IPS-NIHi11 (cell line): ENCODE measurements at regions not wholly inside any gene's neighbourhood (a gene's known extent, or its start where the extent isn't known, plus 50 kb on each side); places are given as distances from the start of the nearest gene placed in this dataset.
"Not testable (repeated sequence)": the region's sequence is repeated elsewhere in the genome, so short reads cannot be mapped to it uniquely, and the experiment has no call there.

Experiments used
- DNase-seq: peaks from one replicate; pipeline ENCODE4 v3.0.0; 2012; ENCODE audit warnings: mixed read lengths, low spot score

GRCh38 chr6:119879731-119880130 lies 530.2 kb upstream of the MAN1A1 start:
- no peak for DNase-seq

GRCh38 chr6:119874381-119874780 lies 524.8 kb upstream of the MAN1A1 start:
- DNase-seq, result no peak

GRCh38 chr6:119873107-119873506 lies 523.5 kb upstream of the MAN1A1 start:
- no peak for DNase-seq

- no peak for DNase-seq
Observed at GRCh38 chr6:119871520-119871919, 522.0 kb upstream of the MAN1A1 start.

- DNase-seq, result no peak
Observed at GRCh38 chr6:119865466-119866350, 516.1 kb upstream of the MAN1A1 start.

GRCh38 chr6:119862719-119863118 lies 513.2 kb upstream of the MAN1A1 start:
- no peak for DNase-seq

- no peak for DNase-seq
Observed at GRCh38 chr6:119858901-119859300, 509.3 kb upstream of the MAN1A1 start.

GRCh38 chr6:119856136-119856535 lies 506.6 kb upstream of the MAN1A1 start:
- DNase-seq, result no peak

- DNase-seq, result no peak
Observed at GRCh38 chr6:119848696-119849095, 499.1 kb upstream of the MAN1A1 start.

- no peak for DNase-seq
Observed at GRCh38 chr6:119845161-119845560, 495.6 kb upstream of the MAN1A1 start.

GRCh38 chr6:119844387-119844786 lies 494.8 kb upstream of the MAN1A1 start:
- DNase-seq, result no peak

- DNase-seq, result no peak
Observed at GRCh38 chr6:119842191-119842590, 492.6 kb upstream of the MAN1A1 start.

GRCh38 chr6:119838043-119838442 lies 488.5 kb upstream of the MAN1A1 start:
- DNase-seq, result no peak

- no peak for DNase-seq
Observed at GRCh38 chr6:119834418-119834817, 484.9 kb upstream of the MAN1A1 start.

GRCh38 chr6:119832411-119832810 lies 482.9 kb upstream of the MAN1A1 start:
- no peak for DNase-seq

- DNase-seq, result no peak
Observed at GRCh38 chr6:119830494-119831295, 481.1 kb upstream of the MAN1A1 start.

- no peak for DNase-seq
Observed at GRCh38 chr6:119830069-119830468, 480.5 kb upstream of the MAN1A1 start.

- not testable (repeated sequence) for DNase-seq
Observed at GRCh38 chr6:119829499-119829898, 479.9 kb upstream of the MAN1A1 start.

GRCh38 chr6:119829006-119829405 lies 479.4 kb upstream of the MAN1A1 start:
- no peak for DNase-seq

- DNase-seq, result no peak
Observed at GRCh38 chr6:119821380-119821779, 471.8 kb upstream of the MAN1A1 start.

- DNase-seq, result no peak
Observed at GRCh38 chr6:119818876-119819275, 469.3 kb upstream of the MAN1A1 start.

- no peak for DNase-seq
Observed at GRCh38 chr6:119814609-119815400, 465.2 kb upstream of the MAN1A1 start.
